B cell (primary cell): ENCODE measurements at regions not wholly inside any gene's neighbourhood (a gene's known extent, or its start where the extent isn't known, plus 50 kb on each side); places are given as distances from the start of the nearest gene placed in this dataset.

ENCODE experiments used
- ATAC-seq: fragments of 200-7000 bp; cut with Tn5 transposase; one replicate; pipeline ENCODE4 v1.10.0; 2021; ENCODE audit warnings: low read depth, mild to moderate bottlenecking, moderate number of reproducible peaks, moderate library complexity
- CTCF ChIA-PET: fragments of 350-600 bp; sonication (Branson Sonifier 250); formaldehyde crosslinking; loops from one replicate; lab custom pipeline; 2021; ENCODE audit warnings: antibody characterized with exemption, inconsistent platforms; lab: Charles Lee
- POLR2A ChIA-PET: fragments of 350-600 bp; sonication (Branson Sonifier 250); formaldehyde crosslinking; loops from one replicate; lab custom pipeline; 2021; ENCODE audit warnings: antibody characterized with exemption; lab: Charles Lee
- DNase-seq: peaks from one replicate; pipeline ENCODE4 v3.0.0; 2013
- H2AFZ ChIP-seq: 2 replicates; pipeline ENCODE4 v1.6.1; 2012; ENCODE audit warnings: mild to moderate bottlenecking, low read depth, low read length; ENCODE audit not compliant: insufficient read depth, poor library complexity, severe bottlenecking
- H3K27ac ChIP-seq, 2 donors: 1 replicate in 1 of 2; 2 replicates in 1 of 2; pipeline ENCODE4 v1.5.1; 2012 to 2013; ENCODE audit warnings: low read length in 2 of 2, mild to moderate bottlenecking in 2 of 2, moderate library complexity in 1 of 2
- H3K27me3 ChIP-seq, 4 experiments: fragments of 200-600 bp in 1 of 4; sonication (generic) in 1 of 4; replicated peaks in 1 of 4; 1 replicate in 2 of 4; 2 replicates in 2 of 4; pipeline versions ENCODE4 v1.6.1 to v1.7.0; 2013 to 2016; ENCODE audit warnings: low read length in 3 of 4, mild to moderate bottlenecking in 2 of 4, mixed read lengths in 1 of 4, moderate library complexity in 1 of 4; ENCODE audit not compliant: insufficient read depth in 4 of 4, control insufficient read depth in 3 of 4; ENCODE audit errors: control extremely low read depth in 1 of 4
- H3K36me3 ChIP-seq, 2 experiments: replicated peaks in 1 of 2; 1 replicate in 1 of 2; 2 replicates in 1 of 2; pipeline versions ENCODE4 v1.6.1 to v1.7.1; 2013; ENCODE audit warnings: low read length in 1 of 2; ENCODE audit not compliant: insufficient read depth in 2 of 2, control insufficient read depth in 1 of 2; ENCODE audit errors: control extremely low read depth in 1 of 2, extremely low read depth in 1 of 2
- H3K4me1 ChIP-seq, 2 donors: fragments of 200-600 bp in 1 of 2; sonication (generic) in 1 of 2; 1 replicate in 1 of 2; 2 replicates in 1 of 2; pipeline versions ENCODE4 v1.5.1 to v1.6.1; 2013 to 2017; ENCODE audit warnings: low read length in 2 of 2; ENCODE audit not compliant: control insufficient read depth in 2 of 2, insufficient read depth in 2 of 2
- H3K4me2 ChIP-seq: replicated peaks from 2 replicates; pipeline ENCODE3; 2012; ENCODE audit warnings: mild to moderate bottlenecking, low read depth, low read length; ENCODE audit not compliant: poor library complexity, severe bottlenecking
- H3K4me3 ChIP-seq, 5 experiments: fragments of 200-600 bp in 1 of 5; sonication (generic) in 1 of 5; 1 replicate in 3 of 5; 2 replicates in 2 of 5; pipeline versions ENCODE4 v1.5.1 to v1.7.0; 2011 to 2016; ENCODE audit warnings: low read length in 4 of 5, mild to moderate bottlenecking in 4 of 5, low read depth in 2 of 5, control low read depth in 1 of 5, moderate library complexity in 1 of 5; ENCODE audit not compliant: insufficient read depth in 1 of 5; ENCODE audit errors: control extremely low read depth in 1 of 5, extremely low read depth in 1 of 5
- H3K79me2 ChIP-seq: fragments of 200-600 bp; sonication (generic); one replicate; pipeline ENCODE4 v1.6.0; 2016; ENCODE audit warnings: low read length; ENCODE audit not compliant: control insufficient read depth, insufficient read depth
- H3K9ac ChIP-seq: fragments of 200-600 bp; sonication (generic); 2 replicates; pipeline ENCODE4 v1.6.1; 2017; ENCODE audit warnings: mild to moderate bottlenecking, low read length, moderate library complexity
- H3K9me3 ChIP-seq, 3 donors: one replicate each; pipeline versions ENCODE4 v1.6.1 to v1.7.1; 2013; ENCODE audit warnings: low read length in 2 of 3; ENCODE audit not compliant: control insufficient read depth in 2 of 3, insufficient read depth in 1 of 3; ENCODE audit errors: control extremely low read depth in 1 of 3
- H4K20me1 ChIP-seq: 2 replicates; pipeline ENCODE4 v1.6.0; 2012; ENCODE audit warnings: mild to moderate bottlenecking, low read length; ENCODE audit not compliant: insufficient read depth, control insufficient read depth, poor library complexity, severe bottlenecking
- H3K27ac Mint-ChIP-seq: one replicate; pipeline ENCODE4 v1.8.0; 2021; ENCODE audit warnings: mixed read lengths
- H3K27me3 Mint-ChIP-seq: one replicate; pipeline ENCODE4 v1.8.0; 2021; ENCODE audit warnings: mixed read lengths
- H3K4me1 Mint-ChIP-seq: one replicate; pipeline ENCODE4 v1.8.0; 2021; ENCODE audit warnings: mixed read lengths
- H3K4me3 Mint-ChIP-seq: one replicate; pipeline ENCODE4 v1.8.0; 2021; ENCODE audit warnings: mixed read lengths
- H3K9me3 Mint-ChIP-seq: one replicate; pipeline ENCODE4 v1.8.0; 2022; ENCODE audit warnings: mixed read lengths; ENCODE audit not compliant: insufficient read depth
- EZH2 ChIP-seq: IDR thresholded peaks from 2 replicates; pipeline ENCODE4 v1.6.1; 2012; ENCODE audit warnings: borderline replicate concordance, low read depth, mild to moderate bottlenecking, moderate library complexity, low read length; ENCODE audit not compliant: insufficient read depth, poor library complexity, severe bottlenecking
- WGBS: methylation state at CpG from one replicate; pipeline ENCODE4 v1.1.5; 2013; ENCODE audit warnings: missing lambda C conversion rate; ENCODE audit not compliant: insufficient coverage; 5-methylcytosine and 5-hydroxymethylcytosine counted together
- intact Hi-C: fragments of 100-400 bp; cut with micrococcal nuclease; formaldehyde crosslinking; loops from one replicate; pipeline ENCODE4 v1.10.0; 2022
- TF ChIP-seq, protein P1 (sequence below): fragments of 200-600 bp; IDR thresholded peaks from one replicate; pipeline ENCODE4 v1.8.0; 2022; ENCODE audit warnings: antibody characterized with exemption, mild to moderate bottlenecking

DNA sequence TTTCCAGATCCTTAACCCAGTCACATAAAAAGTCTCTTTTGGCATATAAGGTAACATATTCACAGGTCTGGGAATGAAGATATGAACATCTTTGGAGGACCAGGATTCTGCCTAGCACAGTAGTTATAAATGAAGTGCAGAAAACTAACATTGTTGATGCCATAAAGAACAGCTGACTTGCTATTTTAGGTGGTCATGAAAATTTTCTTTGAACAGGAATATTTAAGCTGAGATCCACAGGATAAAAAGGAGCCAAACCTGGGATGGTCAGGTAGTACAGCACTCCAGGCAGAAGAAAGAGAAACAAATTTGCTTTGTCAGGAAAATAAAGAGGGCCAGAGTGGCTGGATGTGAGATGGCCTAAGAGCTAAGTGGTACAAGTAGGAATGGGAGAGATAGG lies 80.0 kb downstream of the CENPW start:
- H3K27ac Mint-ChIP-seq = no peak overlapping the region
- H3K4me1 Mint-ChIP-seq = no peaks in the 10 kb centered on the region
- no peak overlapping the region for H3K4me3 Mint-ChIP-seq
- H3K4me1 ChIP-seq = no peaks in the 10 kb centered on the region
- H3K27me3 Mint-ChIP-seq = no peaks in the 10 kb centered on the region
- intact Hi-C loops = no loop called here
- no peak overlapping the region for H2AFZ ChIP-seq
- H4K20me1 ChIP-seq = no peaks in the 10 kb centered on the region
- H3K9me3 ChIP-seq = no peaks in the 10 kb centered on the region
- CTCF ChIA-PET = no interaction called here
- H3K9me3 Mint-ChIP-seq = no peaks in the 10 kb centered on the region
- no peak overlapping the region for H3K27ac ChIP-seq
- no peak overlapping the region for H3K4me2 ChIP-seq
- no peak overlapping the region for H3K4me3 ChIP-seq
- no peaks in the 10 kb centered on the region for H3K36me3 ChIP-seq
- DNase-seq (no peak), ATAC-seq (no peak)
- POLR2A ChIA-PET = no interaction called here
- TF ChIP-seq EZH2 = no peak
- TF ChIP-seq, protein P1, sequence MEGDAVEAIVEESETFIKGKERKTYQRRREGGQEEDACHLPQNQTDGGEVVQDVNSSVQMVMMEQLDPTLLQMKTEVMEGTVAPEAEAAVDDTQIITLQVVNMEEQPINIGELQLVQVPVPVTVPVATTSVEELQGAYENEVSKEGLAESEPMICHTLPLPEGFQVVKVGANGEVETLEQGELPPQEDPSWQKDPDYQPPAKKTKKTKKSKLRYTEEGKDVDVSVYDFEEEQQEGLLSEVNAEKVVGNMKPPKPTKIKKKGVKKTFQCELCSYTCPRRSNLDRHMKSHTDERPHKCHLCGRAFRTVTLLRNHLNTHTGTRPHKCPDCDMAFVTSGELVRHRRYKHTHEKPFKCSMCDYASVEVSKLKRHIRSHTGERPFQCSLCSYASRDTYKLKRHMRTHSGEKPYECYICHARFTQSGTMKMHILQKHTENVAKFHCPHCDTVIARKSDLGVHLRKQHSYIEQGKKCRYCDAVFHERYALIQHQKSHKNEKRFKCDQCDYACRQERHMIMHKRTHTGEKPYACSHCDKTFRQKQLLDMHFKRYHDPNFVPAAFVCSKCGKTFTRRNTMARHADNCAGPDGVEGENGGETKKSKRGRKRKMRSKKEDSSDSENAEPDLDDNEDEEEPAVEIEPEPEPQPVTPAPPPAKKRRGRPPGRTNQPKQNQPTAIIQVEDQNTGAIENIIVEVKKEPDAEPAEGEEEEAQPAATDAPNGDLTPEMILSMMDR = no peak
- H3K27me3 ChIP-seq = no peaks in the 10 kb centered on the region
- no peaks in the 10 kb centered on the region for H3K79me2 ChIP-seq
- H3K9ac ChIP-seq = no peak overlapping the region

DNA sequence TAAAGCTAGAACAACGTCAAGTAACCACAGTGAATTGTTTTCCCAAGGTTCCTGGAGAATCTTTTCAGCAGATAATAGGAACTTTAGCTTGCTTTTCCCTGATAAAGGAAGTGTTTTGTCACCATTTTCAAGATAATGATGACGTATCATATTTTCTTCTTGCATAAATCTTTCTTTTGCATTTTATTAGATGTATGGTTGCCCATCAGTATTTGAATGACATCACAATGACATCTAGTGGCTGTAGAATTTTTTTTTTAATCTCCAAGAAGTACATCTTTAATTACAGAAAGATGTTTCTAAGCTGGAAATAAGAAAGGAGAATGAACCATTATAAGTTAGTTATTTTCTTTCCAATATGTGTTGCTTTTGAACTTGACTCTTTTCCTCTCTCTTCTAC lies 83.0 kb downstream of the CENPW start:
- Mint-ChIP-seq H3K27me3 (no peaks in the 10 kb centered on the region), H3K27ac (no peak overlapping the region), H3K4me3 (no peak overlapping the region), H3K9me3 (no peaks in the 10 kb centered on the region), H3K4me1 (no peaks in the 10 kb centered on the region)
- Histone ChIP-seq H3K4me1 (no peaks in the 10 kb centered on the region), H3K27ac (no peak overlapping the region), H3K9me3 (no peaks in the 10 kb centered on the region), H3K27me3 (no peaks in the 10 kb centered on the region), H3K4me3 (no peak overlapping the region), H3K79me2 (no peaks in the 10 kb centered on the region), H3K4me2 (no peak overlapping the region), H2AFZ (no peak overlapping the region), H3K36me3 (no peaks in the 10 kb centered on the region), H4K20me1 (no peaks in the 10 kb centered on the region), H3K9ac (no peak overlapping the region)
- ChIA-PET CTCF (no interaction called here), POLR2A (no interaction called here)
- TF ChIP-seq, protein P1 = no peak
- TF ChIP-seq EZH2 = no peak
- intact Hi-C loops = no loop called here
- no peak for DNase-seq
- no peak for ATAC-seq
- no CpG with 5 or more reads among the region's 2 CpGs for WGBS
